Middle frontal gyrus (tissue), 1 donor: ENCODE measurements at regions not wholly inside any gene's neighbourhood (a gene's known extent, or its start where the extent isn't known, plus 50 kb on each side); places are given as distances from the start of the nearest gene placed in this dataset.
"Not testable (repeated sequence)": the region's sequence is repeated elsewhere in the genome, so short reads cannot be mapped to it uniquely, and the experiment has no call there.

Experiments
- DNase-seq: peaks from one replicate; pipeline ENCODE4 v3.0.0-alpha.2; 2015; ENCODE audit warnings: low spot score; ENCODE audit errors: extremely low spot score

DNA sequence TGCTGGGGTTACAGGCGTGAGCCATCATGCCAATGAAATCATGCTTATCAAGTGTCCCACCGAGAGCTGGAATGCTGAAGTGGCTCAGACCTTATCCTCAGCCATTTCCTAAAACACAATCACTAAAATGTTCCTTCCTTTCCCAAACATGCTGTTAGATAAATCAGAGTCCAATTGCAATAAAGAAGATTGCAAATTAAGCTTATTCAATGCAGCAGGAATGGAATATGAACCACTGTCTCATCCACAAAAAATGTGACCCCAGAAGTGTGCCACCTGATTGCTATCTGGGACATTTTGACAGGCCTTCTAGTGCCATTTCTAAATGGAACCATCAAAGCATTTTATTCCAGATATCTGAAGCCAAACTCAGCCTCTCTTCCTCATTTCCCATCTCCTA is 205.5 kb upstream of the CDH11 start:
- DNase-seq: no peak

GRCh38 chr16:65323655-65324237 is 201.9 kb upstream of the CDH11 start:
- no peak for DNase-seq

DNA sequence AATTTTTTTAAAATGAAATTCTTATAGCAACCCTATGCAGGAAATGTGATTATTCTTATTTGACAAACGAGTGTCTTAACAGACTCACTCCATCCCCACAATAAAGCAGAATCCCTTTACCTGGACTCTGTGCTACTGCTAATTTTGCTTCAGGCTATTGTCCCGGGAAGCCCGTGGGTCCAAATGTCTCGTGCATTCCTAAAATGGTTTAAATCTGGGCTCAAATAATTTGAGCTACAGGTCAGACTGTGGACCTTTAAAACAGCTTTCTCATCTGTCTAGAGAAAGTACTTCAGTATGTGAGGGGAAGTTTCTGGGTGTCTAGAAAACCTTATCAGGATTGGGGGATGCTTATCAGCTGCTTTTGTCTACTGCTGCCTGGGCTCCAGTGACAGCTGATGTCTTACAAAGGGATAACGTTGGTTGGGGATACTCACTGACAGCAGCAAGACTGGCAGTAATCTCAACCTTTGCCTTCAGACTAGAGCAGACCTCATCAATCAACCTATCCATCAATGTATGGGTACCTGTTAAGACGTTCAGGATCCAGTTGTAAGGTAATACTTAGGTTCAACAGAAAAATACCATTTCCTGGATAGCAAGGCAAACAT is 197.9 kb upstream of the CDH11 start:
- no peak for DNase-seq

DNA sequence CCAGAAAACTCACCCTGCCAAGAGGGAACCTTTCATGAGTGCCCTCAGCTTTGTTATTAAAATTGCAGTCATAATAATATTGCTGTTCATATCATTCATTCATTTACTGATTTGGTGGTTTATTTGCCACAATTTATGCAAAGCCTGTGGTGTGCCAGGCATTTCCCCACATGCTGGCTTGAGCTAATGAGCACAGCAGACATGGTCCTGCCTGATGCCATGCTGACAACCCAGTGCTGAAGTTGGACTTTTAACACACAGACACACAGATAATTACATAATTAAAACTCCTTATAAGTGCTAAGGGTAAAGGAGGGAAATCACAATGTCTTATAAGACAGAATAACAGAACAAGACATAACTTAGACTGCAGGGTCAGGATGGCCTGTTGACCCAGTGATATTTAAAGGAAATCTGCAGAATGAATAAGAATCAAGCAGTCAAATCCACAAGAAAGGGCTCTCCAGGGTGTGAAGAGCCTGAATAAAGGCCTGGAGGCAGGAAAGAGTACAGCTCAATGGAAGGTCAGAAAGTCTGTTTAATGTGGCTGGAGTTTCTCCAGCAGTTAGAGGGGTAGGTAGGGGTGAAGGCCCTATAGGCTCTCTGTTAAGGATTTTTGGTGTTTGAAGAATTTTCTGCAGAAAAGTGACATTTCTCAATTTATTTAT is 196.9 kb upstream of the CDH11 start:
- DNase-seq: no peak

GRCh38 chr16:65318138-65318537 is 196.3 kb upstream of the CDH11 start:
- DNase-seq: no peak

- no peak for DNase-seq
Measured at GRCh38 chr16:65316808-65317207, 194.9 kb upstream of the CDH11 start.

DNA sequence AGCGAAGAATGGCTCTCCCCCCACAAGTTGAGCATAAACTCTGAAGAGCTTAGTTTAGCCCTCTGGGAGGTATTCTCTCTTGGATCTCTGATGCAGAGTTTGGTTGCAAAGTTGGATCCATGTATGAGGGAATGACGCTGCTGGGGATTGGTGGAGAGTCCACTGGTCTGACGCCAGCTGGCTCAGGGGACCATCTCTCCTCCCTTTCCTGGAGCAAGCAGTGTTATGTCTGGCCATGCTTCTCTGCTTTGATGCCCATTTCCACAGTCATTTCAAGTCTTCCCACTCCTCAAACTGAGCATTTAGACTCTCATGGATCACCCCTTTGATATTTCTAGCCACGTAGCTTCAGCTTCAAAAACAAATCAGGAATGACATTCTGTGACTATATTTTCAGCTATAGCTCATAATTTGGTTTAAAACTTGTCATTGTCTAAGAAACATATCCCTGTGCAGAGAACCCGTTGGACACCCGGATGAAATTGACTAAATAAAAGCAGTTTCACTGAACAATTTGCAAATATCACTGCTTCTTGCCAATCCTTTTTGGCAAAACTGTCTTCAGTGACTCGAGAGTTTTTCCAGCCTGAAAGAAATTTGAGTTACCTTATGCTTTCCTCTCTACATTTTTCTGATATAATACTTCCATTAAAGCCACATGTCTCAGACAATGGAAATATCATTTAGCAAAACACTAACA is 193.4 kb upstream of the CDH11 start:
- no peak for DNase-seq

- no peak for DNase-seq
Measured at GRCh38 chr16:65314627-65315008, 192.8 kb upstream of the CDH11 start.

- no peak for DNase-seq
Measured at GRCh38 chr16:65313936-65314626, 192.2 kb upstream of the CDH11 start.

GRCh38 chr16:65312795-65313194 is 190.9 kb upstream of the CDH11 start:
- DNase-seq: no peak

DNA sequence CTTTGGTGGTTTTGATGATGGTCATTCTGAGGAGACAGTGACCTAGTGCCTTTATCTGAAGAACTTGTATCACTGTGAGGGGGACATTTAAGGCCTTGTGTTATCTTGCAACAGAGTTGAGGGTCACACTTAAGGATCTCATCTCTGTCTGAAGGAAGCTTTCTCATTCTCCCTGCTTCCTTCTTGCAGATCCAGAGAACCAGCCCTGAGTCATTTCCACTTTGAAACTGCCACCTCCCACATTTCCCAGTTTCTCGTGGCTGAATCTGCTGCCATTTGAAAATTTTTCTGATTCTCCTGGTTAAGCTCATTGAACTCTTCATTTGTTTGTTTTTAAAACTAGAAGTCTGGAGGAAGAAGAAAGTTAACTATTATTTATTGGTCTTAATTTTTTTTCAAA is 190.2 kb upstream of the CDH11 start:
- no peak for DNase-seq

GRCh38 chr16:65310491-65310890 is 188.6 kb upstream of the CDH11 start:
- not testable (repeated sequence) for DNase-seq

DNA sequence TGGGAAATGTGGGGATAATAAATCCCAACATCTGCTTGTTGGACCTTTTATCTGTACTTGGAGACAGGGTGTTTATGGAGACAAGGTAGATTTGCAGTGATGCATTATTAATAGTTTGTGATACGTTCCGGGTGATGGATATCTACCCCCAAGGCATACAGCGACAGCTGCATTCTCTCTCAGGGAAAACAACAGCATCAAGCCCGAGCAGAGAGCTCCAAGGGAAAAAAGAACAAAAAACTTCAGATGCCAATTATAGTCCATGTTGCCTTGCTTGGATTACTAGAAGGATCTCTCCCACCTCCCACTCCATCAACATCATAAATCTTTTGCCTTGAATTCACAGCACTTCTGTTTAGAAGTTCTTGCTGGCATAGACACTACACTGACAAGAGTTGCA is 187.5 kb upstream of the CDH11 start:
- DNase-seq: no peak

GRCh38 chr16:65308506-65308905 is 186.6 kb upstream of the CDH11 start:
- DNase-seq: no peak

- DNase-seq: no peak
Measured at GRCh38 chr16:65307286-65307685, 185.4 kb upstream of the CDH11 start.

DNA sequence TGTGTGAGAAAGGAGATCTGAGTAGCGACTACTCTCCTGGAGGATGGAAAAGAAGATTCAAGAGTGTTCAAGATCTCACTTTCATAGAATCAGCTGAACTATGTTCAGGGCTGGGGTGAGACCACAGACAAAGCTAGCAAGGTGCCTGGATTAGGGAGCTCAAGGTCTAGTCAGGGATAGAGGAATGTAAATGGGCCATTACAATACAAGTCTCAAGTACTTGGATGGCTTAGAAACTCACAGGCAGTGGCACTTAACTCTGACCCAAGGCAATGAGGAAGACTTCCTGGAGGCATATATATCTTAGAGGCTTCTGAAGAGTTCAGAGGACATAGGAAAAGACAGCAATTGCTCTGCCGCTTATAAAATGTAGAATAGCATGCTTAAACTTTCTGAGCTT is 184.9 kb upstream of the CDH11 start:
- DNase-seq: no peak

GRCh38 chr16:65306300-65306699 is 184.4 kb upstream of the CDH11 start:
- no peak for DNase-seq

- DNase-seq: no peak
Measured at GRCh38 chr16:65305266-65305959, 183.6 kb upstream of the CDH11 start.

DNA sequence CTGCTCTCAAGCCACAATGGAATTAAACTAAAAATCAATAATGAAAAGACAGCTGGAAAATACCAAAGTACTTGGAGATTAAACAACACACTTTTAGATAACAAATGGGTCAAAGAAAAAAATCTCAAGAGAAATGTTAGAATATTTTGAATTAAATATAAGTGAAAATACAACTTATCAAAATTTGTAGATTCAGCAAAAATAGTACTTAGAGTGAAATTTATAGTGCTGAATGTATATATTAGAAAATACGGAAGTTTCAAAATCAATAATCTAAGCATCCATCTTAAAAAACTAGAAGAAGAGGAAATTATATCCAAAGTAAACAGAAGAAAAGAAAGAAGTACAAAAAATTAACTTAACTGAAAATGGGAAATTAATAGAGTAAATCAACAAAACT is 179.2 kb upstream of the CDH11 start:
- DNase-seq: no peak

DNA sequence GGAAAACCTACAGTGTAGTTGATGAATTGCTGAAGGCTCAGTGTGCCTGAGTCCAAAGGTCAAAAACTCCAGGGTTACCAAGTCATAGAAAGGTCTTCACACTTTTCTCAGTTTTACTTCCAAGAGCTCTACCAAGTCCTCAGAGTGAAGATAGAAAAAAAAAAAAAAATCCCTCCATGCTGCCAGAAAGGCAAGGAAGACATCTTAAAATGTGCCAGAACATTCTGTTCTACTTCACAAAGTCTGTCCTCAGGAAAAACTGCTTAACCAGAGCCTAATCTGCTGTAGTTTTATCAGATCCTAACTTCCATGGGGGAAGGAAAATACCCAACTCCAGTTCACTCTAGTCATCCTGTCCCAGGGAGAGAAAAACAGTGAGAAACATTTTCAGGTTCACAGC is 175.6 kb upstream of the CDH11 start:
- DNase-seq: no peak

DNA sequence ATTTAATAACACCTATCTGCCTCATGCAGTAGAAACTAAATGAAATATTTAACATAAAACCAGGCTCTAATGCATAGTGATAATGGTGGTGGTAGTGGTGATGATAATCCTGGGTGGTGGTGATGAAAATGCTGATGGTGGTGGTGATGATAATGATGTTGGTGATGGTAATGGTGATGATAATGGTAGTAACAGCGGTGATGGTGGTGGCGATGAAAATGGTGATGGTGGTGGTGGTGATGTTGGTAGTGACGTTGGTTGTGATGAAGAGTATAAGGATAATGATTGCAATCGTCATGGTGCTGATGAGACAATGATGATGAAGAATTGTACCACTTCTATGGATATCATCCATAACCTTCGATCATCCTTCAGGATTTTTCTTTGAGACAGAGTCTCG is 173.7 kb upstream of the CDH11 start:
- DNase-seq: no peak
